GM19372 (cell line): ENCODE measurements at regions not wholly inside any gene's neighbourhood (a gene's known extent, or its start where the extent isn't known, plus 50 kb on each side); places are given as distances from the start of the nearest gene placed in this dataset.

Experiments used
- ATAC-seq: cut with Tn5 transposase; IDR thresholded peaks from one replicate; pipeline ENCODE4 v1.9.1; 2021; ENCODE audit warnings: mild to moderate bottlenecking, low read depth, moderate library complexity; ENCODE audit not compliant: unreplicated experiment

- no peak for ATAC-seq
Observed at GRCh38 chr3:3633761-3634160, 165.5 kb upstream of the LRRN1 start.

- no peak for ATAC-seq
Observed at GRCh38 chr3:3632449-3632848, 166.8 kb upstream of the LRRN1 start.

- no peak for ATAC-seq
Observed at GRCh38 chr3:3631114-3631513, 168.1 kb upstream of the LRRN1 start.

DNA sequence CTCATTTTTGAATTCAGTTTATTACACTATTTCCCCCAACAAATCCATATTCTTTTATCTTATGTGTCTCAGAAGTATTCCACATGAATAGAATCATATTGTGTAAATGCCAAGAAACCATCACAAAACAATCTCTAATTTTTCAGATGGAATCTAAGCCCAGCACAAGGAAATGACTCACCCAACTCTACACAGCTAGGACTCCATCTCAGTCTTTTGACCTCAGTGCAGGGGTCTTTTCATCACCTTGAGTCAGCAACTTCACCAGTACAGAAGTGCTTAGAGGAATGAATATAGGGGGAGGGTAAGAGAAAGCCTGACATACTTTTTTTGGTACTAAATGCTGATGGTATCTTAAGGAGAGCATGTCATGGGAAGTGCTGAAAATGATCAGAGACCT, 169.3 kb upstream of the LRRN1 start:
- no peak for ATAC-seq

GRCh38 chr3:3628676-3629328, 170.4 kb upstream of the LRRN1 start:
- peak; percentile 61 for ATAC-seq

- ATAC-seq: no peak
Observed at GRCh38 chr3:3627114-3627513, 172.1 kb upstream of the LRRN1 start.

- no peak for ATAC-seq
Observed at GRCh38 chr3:3625544-3626271, 173.5 kb upstream of the LRRN1 start.

- no peak for ATAC-seq
Observed at GRCh38 chr3:3619815-3620214, 179.4 kb upstream of the LRRN1 start.

GRCh38 chr3:3618623-3619022, 180.6 kb upstream of the LRRN1 start:
- ATAC-seq: no peak

- no peak for ATAC-seq
Observed at GRCh38 chr3:3615533-3615932, 183.7 kb upstream of the LRRN1 start.

- no peak for ATAC-seq
Observed at GRCh38 chr3:3610581-3611298, 188.5 kb upstream of the LRRN1 start.

DNA sequence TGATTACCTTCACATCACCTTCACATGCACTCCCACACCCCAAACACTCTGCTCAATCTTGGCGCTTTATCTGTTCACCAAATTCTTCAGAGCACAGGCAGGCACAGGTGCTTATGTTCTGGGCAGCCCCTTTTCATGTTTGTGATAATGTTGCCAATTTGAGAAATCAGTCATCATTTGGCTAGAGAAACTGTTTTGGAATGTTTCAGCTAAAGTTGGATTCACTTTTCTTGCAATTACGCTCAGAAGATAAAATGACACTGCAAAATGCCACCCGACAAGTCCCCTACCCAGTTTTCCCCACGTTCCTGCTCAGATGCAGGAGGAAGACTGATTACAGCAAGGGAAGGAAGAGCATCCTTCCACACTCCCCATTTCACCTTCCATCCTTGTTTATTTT, 192.9 kb upstream of the LRRN1 start:
- ATAC-seq: no peak

- ATAC-seq: no peak
Observed at GRCh38 chr3:3605226-3605625, 194.0 kb upstream of the LRRN1 start.

- ATAC-seq: no peak
Observed at GRCh38 chr3:3603351-3603750, 195.9 kb upstream of the LRRN1 start.

GRCh38 chr3:3600665-3601340, 198.4 kb upstream of the LRRN1 start:
- no peak for ATAC-seq

DNA sequence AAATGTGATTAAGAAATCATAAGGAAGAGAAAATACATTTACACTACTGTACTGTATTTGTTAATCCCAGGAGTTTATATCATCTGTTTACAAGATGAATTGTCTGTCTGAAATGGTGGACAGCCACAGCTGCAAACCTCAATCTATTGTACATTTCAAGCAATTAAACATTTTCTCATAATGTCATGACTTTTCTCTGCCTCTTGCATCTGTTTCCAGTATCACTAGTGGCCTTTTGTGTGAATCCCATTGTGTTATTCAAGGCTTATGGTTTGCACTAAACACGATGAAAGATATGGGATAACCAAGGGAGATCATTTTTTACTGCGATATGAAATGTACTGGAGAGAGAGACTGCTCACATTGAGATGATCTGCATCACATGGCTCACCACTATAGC, 200.2 kb upstream of the LRRN1 start:
- ATAC-seq: no peak

DNA sequence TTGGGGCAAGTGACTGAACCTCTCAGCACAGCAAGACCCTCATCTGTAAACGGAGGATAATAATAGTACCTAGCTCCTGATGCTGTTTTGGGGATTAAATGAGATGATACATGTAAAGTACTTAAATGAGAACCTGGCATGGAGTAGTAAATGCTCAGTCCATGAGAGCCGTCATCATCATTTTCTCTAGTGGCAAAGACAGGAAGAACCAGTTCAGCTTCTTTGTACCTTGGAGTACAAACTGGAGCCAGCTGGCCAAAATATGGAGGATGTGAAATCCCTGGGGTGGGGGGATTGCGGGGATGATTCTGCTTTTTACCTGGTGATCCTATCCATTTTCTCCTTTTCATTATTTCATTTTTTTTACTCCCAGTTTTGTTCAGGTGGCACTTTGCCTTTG, 204.2 kb upstream of the LRRN1 start:
- ATAC-seq: no peak

DNA sequence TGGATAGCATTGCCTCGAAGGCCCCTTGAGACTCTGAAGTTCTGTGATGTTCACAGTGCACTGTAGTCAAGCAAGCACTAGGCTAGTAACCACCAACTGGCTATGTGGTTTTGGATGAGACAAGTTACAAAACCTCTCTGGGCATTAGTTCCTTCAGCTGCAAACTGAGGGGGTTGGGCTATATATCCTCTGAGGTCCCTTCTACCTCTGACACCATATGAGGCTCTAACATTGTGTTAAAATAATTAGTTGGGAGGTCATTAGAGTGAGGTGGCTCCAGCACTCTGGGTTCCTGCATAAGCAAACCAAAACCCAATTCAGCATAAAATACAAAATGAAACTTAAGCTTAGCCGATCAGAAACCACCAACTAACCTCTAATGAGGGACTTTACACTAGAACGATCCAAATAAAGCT, 209.5 kb upstream of the LRRN1 start:
- peak; percentile 91 for ATAC-seq

DNA sequence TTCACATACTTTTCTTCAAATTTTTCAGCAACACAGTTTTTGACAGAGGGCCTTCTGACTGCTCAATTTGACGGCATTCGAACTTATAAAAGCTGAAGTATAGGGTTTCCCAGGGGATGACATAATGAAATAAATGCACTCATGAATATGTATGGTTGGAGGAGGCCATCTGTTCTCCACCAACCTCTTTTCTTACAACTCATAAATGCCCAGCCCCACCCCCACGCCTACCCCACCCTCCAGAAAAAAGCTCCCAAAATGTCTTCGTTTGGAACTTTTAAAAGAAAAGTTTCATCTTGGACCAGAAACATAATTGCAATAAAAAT, 211.6 kb upstream of the LRRN1 start:
- ATAC-seq: no peak

DNA sequence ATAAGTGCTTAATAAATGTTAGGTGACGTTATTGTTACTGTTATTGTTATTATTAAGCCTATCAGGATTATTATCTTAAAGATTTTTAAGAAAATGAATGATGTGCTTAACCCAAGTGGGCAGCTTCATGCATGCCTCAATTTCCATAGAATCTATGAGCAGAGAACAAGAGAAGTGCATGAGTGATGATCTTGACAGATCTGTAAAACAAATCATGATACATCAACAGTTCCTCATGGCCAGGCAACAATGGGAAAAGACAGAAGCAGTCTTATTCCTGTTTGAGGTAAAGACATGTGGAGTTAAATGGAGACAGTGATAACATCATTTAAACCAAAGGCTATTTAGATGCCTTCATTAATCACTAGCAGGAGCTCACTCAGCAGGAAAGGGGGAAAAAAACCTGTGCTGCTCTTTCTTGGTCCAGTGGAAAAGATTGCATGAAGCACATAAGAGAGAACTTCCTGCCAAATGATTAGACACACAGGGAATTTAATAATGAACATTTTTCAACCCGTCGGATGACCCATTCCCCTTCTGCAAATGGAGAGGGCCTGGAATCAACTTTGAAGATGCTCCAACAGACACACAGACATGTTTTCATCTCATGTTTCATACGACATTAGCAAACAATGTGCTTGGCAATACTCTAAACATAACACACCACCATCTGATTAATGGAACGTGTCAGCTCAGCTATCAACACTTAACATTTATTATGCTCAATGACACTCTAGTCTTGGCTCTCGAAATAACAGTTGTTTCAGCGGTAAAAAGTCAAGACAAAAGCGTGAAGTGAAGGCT, 212.2 kb upstream of the LRRN1 start:
- ATAC-seq: no peak
